Ammon's horn (tissue), 1 donor: ENCODE measurements at regions not wholly inside any gene's neighbourhood (a gene's known extent, or its start where the extent isn't known, plus 50 kb on each side); places are given as distances from the start of the nearest gene placed in this dataset.
"Not testable (repeated sequence)": the region's sequence is repeated elsewhere in the genome, so short reads cannot be mapped to it uniquely, and the experiment has no call there.

Experiments
- DNase-seq: peaks from one replicate; pipeline ENCODE4 v3.0.0-alpha.2; 2016; ENCODE audit warnings: low spot score

DNA sequence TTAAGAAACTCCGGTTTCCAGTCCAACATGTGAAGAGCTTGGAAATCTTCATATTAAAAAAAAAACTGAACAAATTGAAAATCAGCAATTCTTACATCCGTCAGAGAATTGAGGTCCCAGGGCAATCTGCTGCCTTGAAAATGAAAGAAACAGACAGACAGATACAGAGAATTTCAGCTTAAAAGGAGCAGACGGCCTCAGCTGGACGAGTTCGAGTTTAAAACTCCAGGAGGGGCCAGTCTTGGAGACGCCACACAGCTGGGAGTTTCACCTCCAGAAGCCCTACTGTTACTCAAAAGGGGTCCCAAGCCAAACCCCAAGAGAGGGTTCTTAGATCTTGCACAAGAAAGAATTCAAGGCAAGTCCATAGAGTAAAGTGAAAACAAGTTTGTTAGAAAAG lies 226.5 kb upstream of the ARL4C start:
- no peak for DNase-seq

DNA sequence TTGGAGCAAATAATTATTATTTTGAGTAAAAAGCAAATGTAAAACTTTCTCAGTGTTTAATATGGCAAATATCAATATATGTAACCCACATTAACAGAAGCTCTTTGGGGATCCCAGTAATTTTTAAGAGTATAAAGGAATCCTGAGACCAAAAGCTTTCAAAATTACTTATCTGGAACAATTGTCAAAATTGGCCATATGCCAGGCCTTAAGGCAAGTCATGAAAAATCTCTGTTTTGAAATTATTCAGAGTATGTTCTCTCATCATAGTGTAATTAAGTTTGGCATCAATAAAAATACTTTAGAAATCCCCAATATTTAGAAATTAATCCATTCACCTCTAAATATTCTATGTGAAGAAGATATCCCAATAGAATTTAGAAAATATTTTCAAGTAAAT lies 225.3 kb upstream of the ARL4C start:
- DNase-seq = no peak

- no peak for DNase-seq
Measured at GRCh38 chr2:234719116-234719716, 222.3 kb upstream of the ARL4C start.

GRCh38 chr2:234716271-234716670 lies 219.4 kb upstream of the ARL4C start:
- no peak for DNase-seq

DNA sequence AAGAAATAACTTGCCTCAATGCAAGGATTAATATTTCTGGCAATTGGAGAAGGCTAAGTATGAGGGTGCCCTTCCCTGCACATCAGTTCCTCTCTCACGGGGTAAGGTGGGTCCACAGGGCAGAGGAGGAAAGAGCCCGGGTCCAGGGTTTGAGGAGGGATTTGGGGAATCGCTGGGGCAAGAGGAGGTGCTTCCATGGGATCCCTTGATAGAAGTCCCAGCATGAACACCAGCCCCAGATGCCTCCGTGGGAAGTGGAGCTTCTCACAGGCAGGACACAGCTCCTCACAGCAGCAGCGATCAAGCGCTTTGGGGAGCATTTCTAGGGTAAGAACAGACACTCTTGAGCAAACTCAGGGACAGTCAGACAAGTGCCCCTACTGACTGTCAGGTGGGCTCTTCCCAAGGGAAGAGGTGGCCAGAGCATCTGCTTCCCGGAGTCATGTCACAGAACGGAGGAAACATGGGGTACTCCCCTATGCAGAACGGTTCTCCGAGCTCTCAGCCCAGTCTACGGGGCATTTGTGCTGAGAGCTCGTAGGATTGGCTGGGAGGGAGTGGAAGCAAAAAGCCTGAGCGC lies 218.9 kb upstream of the ARL4C start:
- no peak for DNase-seq

DNA sequence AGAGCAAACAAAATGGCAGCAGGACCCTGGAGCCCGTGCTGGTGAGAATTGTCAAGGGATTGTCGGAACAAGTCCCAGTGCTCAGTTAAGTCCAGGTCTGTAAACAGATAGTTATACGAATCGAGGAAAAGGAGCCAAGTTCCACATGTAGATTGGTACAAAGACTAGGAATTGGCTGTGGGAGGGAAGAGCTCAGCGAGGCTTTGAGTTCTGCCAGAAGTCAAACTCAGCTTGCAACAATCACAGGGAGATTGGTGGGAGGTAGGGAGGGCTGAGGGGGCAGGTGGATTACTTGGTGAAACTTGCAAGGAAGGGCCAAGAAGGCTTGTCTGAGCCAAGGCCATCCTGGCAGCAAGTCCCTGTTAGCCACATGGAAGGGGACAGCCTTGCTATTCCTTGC lies 217.8 kb upstream of the ARL4C start:
- DNase-seq = no peak

DNA sequence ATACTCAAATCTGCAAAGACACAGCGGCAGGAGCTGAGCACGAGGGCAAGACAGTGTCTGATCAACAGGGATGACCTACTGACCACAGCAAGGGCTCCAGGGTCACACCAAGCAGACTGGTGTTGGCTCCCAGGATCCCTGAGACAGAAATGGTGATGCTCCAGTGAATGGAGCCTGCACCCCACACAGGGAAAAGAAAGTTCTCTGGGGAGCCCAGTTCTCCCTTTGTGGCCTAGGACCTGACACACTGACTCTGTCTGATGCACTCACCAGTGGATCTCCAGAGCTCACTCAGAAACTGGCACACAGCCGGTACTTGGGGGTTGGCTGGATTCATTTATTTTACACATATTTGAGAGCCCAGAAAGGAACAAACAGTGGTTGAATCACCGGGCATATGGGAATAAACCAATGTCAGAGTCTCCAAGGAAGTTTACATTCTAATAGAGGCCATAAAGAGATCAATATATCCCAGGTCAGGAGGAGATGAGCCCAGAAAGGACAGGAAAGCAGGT lies 215.6 kb upstream of the ARL4C start:
- no peak for DNase-seq

DNA sequence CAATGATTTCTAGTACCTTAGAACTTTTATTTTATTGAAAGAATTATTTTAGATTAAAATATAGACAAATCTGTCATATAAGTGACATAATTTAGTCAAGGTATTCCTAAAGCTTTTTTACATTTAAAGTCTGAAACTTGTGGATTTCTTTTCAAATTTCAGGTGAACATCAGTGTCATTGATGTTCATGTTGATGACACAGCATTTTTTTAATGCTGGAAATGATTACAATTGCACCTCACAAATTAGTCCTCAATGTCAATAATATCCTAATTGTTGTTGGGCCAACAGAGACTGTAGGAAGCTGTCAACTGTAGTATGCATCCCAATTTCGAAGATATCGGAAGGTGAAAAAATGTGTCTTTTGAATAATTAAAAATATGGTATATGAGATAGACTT lies 214.4 kb upstream of the ARL4C start:
- no peak for DNase-seq

GRCh38 chr2:234710587-234710986 lies 213.7 kb upstream of the ARL4C start:
- DNase-seq = no peak

- DNase-seq = no peak
Measured at GRCh38 chr2:234710066-234710465, 213.2 kb upstream of the ARL4C start.

DNA sequence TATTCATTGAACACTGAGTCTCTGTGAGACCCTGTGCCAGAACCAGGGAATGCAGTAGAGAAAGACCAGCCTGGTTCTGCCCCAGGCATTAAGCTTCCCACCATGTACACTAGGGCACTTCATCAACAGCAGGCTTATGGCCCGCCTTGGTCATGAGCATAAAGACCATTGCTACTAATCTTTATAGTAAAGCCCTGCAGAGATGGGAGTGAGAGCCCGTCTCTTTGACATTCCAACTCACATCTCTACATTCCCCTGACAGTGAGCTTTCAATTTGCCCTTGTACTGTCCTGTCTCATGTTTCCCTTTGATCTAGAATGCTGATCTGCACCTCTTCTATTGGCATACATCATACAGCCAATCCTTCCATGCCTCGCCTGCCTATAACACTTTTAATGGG lies 211.8 kb upstream of the ARL4C start:
- no peak for DNase-seq

- DNase-seq = no peak
Measured at GRCh38 chr2:234708091-234708683, 211.3 kb upstream of the ARL4C start.

GRCh38 chr2:234706086-234706485 lies 209.2 kb upstream of the ARL4C start:
- DNase-seq = no peak

DNA sequence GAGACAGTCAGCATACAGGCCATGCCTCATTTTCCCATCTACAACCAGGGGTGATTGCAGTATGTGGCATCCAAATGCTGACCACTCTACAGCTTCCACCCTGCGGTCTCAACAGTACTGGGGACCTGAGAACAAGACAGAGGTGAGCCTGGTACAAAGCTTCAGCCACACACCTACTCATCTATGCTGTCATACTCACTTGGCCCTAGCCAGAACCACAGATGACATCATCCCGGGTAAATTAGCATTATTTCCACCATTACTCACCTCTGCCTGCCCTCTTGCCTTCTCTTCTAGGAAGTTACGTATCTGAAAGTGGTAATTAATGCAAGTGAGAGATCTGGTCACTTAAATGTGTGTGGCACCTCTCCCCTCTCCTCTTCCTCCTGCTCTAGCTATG lies 208.2 kb upstream of the ARL4C start:
- no peak for DNase-seq

- no peak for DNase-seq
Measured at GRCh38 chr2:234703258-234703657, 206.4 kb upstream of the ARL4C start.

GRCh38 chr2:234702731-234703225 lies 205.9 kb upstream of the ARL4C start:
- no peak for DNase-seq

- no peak for DNase-seq
Measured at GRCh38 chr2:234701841-234702240, 205.0 kb upstream of the ARL4C start.

- DNase-seq = no peak
Measured at GRCh38 chr2:234701421-234701820, 204.5 kb upstream of the ARL4C start.

- DNase-seq = no peak
Measured at GRCh38 chr2:234699456-234699855, 202.6 kb upstream of the ARL4C start.

DNA sequence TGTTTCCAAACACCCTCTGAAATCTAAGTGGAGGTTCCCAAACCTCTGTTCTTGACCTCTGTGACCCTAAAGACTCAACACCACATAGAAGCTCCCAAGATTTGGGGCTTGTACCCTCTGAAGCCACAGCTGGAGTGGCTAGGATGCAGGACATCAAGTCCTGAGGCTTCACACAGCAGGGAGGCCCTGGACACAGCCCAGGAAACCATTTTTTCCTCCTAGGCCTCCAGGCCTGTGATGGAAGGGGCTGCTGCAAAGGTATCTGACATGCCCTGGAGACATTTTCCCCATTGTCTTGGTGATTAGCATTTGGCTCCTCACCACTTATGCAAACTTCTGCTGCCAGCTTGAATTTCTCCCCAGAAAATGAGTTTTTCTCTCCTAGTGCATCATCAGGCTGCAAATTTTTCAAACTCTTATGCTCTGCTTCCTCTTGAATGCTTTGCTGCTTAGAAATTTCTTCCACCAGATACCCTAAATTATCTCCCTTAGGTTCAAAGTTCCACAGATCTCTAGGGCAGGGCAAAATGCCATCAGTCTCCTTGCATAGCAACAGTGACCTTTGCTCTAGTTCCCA lies 200.5 kb upstream of the ARL4C start:
- DNase-seq = not testable (repeated sequence)

- no peak for DNase-seq
Measured at GRCh38 chr2:234695981-234696380, 199.1 kb upstream of the ARL4C start.

- no peak for DNase-seq
Measured at GRCh38 chr2:234694244-234695013, 197.5 kb upstream of the ARL4C start.
